Islet of Langerhans (tissue), 1 donor: ENCODE measurements at regions not wholly inside any gene's neighbourhood (a gene's known extent, or its start where the extent isn't known, plus 50 kb on each side); places are given as distances from the start of the nearest gene placed in this dataset.

Experiments
- FAIRE-seq: peaks from one replicate; lab custom pipeline; 2011; peaks lifted over from hg19 to GRCh38; lab: Jason Lieb, UNC

- no peak for FAIRE-seq
Measured at GRCh38 chr19:29431332-29431731, 94.5 kb upstream of the VSTM2B start.

- no peak for FAIRE-seq
Measured at GRCh38 chr19:29432677-29433076, 93.1 kb upstream of the VSTM2B start.

- FAIRE-seq, result no peak
Measured at GRCh38 chr19:29436591-29437103, 89.1 kb upstream of the VSTM2B start.

- FAIRE-seq, result no peak
Measured at GRCh38 chr19:29439021-29439420, 86.8 kb upstream of the VSTM2B start.

GRCh38 chr19:29439688-29440550, 85.9 kb upstream of the VSTM2B start:
- no peak for FAIRE-seq

- no peak for FAIRE-seq
Measured at GRCh38 chr19:29442094-29442493, 83.7 kb upstream of the VSTM2B start.

GRCh38 chr19:29442910-29443309, 82.9 kb upstream of the VSTM2B start:
- FAIRE-seq, result no peak

DNA sequence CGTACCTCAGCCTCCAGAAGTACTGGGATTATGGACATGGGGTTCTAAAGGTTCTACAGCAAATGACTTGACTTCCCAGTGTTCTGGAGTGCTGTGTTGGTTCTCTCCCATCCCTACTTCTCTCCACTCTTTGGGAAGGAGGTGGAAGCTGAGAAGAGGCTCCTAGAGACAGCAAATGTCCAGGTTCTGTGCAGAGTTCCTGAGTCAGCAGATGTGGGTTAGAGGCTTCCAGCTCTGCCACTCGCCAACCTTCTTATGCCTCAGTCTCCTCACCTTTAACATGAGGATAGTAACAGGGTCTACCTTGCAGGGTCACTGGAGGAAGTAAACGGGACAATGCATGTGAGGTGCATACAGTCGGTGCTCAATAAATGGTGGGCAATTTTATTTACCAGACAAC, 80.5 kb upstream of the VSTM2B start:
- FAIRE-seq, result no peak

- FAIRE-seq, result no peak
Measured at GRCh38 chr19:29446361-29446760, 79.4 kb upstream of the VSTM2B start.

GRCh38 chr19:29448046-29448445, 77.7 kb upstream of the VSTM2B start:
- no peak for FAIRE-seq

- FAIRE-seq, result no peak
Measured at GRCh38 chr19:29449371-29449770, 76.4 kb upstream of the VSTM2B start.

- no peak for FAIRE-seq
Measured at GRCh38 chr19:29450306-29450705, 75.5 kb upstream of the VSTM2B start.

DNA sequence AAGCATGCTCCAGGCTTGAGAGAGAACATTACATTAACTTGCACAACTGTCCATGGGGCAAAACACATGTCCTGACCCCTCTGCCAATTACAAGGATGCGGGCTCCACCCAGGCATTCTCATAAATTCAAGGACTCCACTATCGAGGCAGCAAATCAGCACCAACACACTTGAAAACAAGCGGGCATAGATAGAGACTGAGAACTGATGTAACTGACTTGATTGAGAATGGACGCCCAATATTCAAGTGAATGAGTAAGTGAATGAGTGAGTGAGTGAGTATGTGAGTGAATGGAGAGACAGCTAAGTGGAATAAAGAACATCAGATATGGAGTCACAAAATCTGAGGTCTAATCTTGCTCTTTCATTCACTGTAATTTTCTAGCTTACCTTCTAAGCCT, 75.0 kb upstream of the VSTM2B start:
- no peak for FAIRE-seq

GRCh38 chr19:29454109-29454508, 71.7 kb upstream of the VSTM2B start:
- no peak for FAIRE-seq

DNA sequence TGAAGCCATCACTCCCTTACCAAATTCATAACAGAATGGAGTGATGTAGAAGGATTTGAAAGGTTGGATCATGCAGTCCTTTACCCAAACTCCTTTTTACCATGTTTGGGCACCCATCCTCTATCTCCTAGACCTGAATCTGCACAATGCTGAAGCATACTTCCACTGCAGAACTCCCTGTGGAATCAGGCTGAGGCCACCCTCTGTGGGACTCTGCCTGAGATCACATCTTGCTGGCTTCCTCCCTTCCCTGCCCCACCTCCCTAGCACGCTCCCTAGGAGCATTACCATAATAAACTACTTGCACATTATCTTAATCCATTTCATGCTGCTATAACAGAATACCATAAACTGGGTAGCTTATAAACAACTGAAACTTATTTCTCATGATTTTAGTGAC, 68.4 kb upstream of the VSTM2B start:
- FAIRE-seq, result no peak

DNA sequence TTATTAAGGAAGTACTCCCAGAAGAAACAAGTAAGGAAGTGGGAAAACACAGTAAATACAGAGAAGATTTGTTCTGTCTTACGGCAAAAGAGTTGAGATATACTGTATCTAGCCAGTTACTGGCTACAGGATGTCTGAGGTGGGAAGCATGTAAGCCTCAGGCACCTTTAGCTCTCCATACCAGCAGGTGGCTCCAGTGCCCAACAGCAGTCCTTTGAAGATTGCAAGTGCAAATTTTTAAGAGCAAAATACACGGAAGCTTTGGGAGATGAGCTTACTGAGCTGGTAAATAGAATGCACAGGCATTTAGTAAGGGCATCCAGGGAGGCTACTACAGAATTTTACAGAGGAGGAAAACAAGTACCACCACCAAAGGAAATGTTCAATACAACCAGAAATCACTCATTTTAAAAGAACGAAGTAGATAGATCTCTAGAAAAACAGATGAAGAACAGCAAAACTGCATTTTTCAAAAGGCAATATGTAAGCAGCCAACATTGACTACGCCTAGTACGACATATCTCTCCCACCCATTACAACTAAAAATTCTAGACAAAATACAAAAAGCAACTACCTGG, 57.9 kb upstream of the VSTM2B start:
- no peak for FAIRE-seq

GRCh38 chr19:29475469-29475868, 50.3 kb upstream of the VSTM2B start:
- FAIRE-seq, result no peak
